NCI-H510A treated with DMSO at 0.1 percent for 48 hours (cell line): ENCODE measurements at regions not wholly inside any gene's neighbourhood (a gene's known extent, or its start where the extent isn't known, plus 50 kb on each side); places are given as distances from the start of the nearest gene placed in this dataset.
"Not testable (repeated sequence)": the region's sequence is repeated elsewhere in the genome, so short reads cannot be mapped to it uniquely, and the experiment has no call there.

ENCODE experiments used
- DNase-seq: peaks from one replicate; lab custom pipeline; 2025; lab: John Stamatoyannopoulos, UW

DNA sequence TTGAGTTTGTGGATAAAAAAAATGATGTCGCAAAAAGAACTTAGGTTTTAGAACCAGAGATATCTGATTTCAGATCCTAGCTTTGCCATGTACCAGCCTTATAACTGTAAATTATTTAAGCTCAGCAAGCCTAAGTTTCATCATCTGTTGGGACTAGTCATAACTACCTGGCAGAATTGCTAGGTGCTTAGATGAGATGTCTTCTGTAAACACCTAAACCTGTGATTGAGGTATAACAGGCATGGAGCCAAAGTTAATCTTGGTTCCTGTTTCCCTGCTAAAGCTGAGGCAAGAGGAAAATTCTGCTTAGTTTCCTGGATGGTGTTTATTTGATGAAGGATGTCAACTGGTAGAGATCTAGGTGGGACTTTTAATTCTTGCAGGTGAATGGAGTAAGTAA lies 331.3 kb upstream of the RBMS3 start:
- DNase-seq: peak; percentile 1

DNA sequence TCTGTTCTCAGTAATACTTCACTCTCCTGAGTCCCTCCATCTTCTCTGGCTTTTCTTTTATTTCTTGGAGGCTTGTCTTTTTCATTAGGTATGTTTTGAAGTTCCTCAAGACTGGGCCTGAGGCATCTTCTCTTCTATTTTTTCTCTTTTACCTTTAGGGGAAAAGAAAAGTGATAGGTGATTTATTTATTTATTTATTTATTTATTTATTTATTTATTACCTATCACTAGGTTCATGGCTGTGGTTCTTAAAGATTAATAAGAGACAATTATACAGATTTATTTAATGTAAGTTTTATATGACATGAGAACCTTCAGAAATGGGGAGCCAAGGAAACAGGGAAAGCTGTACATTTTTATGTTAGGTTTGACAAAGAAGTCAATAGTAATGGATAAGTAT lies 330.3 kb upstream of the RBMS3 start:
- DNase-seq: no peak

DNA sequence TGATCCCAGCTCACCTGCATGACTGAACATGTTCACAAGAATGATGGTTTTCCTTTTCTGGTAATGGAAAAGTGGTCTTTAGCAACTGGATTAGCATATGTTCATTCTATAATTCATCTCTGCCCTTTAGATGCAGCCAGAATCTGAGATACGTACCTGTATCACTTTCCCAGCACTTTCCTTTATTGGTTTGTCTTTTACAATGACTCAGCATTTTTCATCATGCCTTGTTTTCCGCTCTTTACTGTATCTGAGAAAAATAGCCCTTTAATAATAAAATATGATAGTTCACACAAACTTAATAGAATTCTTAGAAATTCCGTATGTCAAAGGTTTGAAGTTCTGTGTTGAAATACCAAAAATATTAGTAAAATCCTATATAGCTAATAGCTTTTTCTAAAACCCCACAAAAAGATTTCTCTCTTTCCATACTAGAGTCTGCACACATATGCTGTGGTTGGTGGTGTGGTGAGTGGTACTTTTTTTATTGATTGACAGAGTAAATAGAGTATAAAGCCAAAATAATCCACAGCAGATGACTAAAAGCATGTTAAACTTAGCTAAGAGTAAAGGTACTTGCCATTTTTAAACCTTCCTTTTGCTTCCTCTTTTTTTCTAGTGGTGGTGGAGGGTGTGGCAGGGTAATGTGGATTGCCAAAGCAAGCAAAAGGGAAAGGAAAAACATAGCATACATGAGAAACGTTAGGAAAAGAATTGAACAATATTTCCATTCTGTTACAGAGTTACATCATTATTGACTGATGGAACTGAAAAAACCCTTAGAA lies 328.9 kb upstream of the RBMS3 start:
- no peak for DNase-seq

DNA sequence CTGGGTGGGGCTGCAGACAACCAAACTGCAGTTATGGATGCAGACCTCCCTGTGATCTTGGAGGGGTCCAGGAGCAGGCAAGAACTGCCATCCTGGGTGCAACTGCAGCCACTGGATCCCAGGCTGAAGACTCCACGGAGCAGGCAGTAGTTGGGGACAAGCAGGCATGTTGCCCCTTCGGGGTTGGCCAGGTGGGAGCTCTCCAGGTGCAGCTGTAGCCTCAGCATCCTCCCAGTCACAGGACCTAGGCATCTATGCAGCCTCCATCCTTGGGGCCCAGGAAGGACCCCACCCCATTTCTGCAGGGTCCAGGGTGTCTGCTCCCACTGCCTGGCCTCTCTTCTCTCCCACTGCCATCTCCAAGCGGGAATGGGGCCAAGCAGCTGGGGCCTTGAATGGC lies 322.2 kb upstream of the RBMS3 start:
- no peak for DNase-seq

DNA sequence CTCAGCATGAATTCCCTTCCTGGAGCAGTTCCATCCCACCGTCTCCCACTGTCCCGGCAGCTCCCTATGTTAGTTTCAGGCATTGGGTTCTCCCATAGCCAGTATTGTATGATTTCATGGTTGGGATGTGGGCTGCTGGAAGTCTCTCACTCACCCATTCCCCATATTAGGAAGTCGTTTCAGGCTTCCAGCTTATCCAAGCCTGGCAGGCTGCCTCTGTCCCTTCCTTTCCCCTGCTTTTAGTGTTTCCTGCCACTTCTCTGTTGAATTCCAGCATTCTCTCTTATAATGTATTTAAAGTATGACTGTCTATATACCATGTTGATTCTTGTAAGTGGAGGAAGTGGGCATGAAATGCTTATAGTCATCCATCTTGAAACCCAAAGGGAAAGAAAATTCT lies 309.7 kb upstream of the RBMS3 start:
- DNase-seq: no peak

DNA sequence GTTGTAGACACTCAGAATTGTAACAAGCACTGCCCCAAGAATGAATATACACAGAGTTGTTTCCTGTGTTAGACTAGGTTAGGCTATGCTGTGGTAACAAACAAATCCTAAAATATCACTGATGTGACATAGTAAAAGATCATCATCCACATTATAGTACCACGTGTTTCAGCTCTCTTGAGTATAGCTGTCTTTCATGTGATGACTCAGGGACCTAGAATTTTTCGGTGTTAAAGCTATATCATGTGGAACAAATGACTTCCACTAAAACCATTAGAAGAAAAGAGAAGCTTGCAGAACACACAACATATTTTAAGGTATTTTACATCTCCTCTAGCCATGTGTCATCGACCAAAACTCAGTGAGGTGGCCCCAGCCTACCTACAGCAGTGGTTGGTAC lies 307.9 kb upstream of the RBMS3 start:
- no peak for DNase-seq

DNA sequence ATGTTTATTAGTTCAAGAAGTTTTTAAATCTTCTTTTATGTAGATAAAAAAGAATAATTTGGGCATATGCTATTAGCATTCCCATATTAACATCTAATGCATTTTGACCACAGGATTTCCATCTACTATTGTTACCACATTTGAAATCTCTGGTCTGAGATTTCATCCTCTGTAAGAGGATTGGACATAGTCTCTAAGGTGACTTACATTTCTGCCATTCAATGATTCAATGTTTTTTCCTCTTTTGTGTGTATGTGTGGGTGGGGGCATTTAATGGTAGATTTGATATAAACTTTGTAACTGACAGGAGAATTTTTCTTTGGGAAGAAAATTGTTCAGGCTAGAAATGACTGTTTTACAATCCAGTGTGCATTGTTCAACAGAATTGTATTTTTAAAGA lies 307.3 kb upstream of the RBMS3 start:
- DNase-seq: no peak

DNA sequence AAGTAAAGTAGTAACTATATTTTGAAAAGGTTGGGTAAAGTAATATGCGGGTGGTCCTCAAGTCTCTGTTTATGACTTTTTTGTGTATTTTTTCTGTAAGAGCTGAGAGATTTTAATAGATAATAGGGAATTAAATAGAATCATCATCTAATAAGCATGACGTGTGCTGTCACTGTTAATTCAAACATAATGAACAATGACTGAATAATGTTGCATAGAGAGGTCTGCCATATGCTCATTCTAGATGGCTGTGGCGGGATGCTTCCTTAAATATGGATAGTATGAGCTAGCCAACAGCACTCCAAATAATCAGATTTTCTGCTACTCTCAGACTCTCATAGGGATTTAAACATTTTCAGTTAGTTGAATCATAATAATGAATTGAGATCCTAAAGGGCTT lies 302.8 kb upstream of the RBMS3 start:
- no peak for DNase-seq

DNA sequence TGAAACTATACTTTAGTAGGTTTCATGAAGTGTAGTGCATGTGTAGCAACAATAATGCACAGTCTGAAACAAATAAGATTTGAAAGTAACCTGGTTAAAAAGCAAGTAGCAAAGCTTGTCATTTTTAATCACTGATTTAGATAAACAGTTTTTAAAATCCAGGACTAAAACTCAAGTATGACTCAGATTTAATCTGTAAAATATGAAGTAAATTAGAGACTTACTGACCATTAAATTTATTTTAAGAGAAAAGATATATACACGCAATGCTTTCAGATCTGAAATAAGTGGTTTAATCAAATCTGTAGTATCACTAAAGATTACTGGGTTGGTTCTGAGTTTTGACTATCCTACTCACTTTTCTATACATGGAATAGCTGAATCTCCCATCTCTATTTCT lies 300.7 kb upstream of the RBMS3 start:
- DNase-seq: no peak

DNA sequence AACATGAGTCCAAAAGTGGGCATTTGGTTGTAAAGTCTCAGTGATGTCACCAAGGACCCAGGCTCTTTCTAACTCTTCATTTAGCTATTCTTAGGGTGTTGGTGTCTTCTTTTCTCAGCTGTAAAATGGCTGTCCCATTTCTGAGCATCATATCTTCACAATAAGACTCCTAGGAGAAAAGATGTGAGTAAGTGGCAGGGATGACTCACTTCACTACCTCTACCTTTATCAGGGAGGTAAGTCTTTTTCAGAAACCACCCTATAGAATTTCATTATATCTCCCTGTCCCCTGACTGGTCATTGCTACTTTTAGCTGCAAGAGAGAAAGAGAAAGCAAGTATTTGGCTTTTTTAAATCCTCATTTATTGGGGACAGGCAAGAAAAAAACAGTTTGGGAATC lies 300.2 kb upstream of the RBMS3 start:
- no peak for DNase-seq

DNA sequence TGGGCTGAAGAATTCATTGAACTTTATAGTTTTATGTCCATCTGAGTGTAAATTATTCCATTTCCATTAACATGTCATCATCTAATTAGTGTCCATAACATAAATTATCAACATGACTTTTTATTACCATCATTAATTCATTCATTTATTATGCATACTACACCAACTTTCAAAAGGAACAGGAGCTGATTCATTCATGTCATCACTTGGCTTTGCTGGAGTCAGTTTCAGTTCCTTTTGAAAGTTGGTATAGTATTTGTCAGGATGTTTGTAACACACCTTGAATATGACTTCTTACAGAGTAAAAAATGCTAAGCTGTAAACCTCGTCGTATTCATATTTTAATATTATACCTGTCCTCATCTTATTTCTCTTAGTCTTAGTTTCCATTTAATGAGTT lies 298.0 kb upstream of the RBMS3 start:
- no peak for DNase-seq

DNA sequence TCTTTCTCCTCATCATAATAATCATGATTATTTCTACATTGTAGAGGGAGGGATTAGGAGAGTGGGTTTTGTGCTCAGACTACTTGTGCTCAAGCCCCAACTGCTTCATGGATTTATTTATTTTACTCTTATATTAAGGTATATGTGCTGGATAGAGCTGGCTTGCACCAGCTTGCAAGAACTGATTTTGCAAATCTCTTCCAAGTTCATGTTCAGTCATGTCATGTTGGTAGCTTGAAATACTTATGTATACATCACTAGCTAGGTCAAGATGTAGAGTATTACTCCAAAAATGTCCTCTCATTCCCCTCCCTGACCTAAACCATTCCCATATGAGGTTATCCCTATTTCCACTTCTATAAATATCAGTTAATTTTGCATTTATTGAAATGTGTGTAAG lies 293.9 kb upstream of the RBMS3 start:
- no peak for DNase-seq

DNA sequence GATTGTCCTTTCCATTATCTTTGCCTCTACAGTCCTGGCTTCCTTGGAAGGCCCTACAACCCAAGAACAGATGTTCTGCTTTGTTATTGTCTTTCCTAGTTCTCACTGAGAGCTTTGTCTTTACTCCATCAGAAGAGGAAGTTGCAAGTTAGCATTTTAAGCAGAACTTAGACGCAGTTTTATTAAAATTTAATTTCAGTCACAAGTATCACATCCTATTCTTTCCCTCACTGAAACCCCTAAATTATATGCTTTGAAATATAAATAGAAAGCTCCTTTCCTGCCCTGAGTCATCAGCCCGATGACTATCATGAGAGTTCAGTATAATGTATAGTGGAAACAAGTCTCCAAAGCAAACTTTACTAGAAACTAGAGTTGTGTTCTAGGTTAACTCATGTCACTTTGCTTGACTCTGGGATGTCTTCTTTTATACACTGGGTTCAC lies 291.2 kb upstream of the RBMS3 start:
- DNase-seq: no peak

DNA sequence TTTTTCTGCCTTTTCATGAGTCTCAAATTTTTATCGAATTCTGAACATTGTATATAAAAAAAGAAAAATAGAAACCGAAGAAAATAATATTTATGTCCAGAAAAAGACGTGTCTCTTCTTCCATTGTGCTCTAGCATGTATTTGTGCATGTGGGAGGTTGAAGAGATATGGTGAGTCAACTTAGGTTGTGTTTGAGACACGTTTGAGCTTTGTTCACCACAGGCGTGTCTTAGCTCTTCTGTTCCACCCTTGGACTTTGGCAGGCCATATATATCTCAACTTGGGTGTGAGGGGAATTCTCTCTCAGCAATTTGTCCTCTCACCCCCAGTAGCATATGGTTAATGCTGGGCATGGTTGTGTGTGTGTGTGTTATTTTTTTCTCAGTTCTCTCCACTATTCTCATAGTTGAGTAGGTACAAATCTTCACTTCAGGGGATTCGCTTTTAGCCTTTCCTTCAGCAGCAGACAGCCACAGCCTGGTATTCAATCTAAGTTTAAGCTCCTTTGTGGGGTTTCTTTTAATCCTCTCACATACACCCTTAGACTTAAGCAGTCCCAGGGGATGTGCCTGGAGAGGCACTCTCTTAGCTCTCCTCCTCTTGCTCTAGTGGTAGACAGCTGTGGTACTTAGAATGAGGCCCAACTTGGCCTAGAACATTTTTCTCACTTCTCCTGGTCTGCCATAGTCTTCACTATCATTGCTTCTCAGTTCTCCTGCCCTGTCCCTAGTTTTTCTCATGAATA lies 286.5 kb upstream of the RBMS3 start:
- no peak for DNase-seq

DNA sequence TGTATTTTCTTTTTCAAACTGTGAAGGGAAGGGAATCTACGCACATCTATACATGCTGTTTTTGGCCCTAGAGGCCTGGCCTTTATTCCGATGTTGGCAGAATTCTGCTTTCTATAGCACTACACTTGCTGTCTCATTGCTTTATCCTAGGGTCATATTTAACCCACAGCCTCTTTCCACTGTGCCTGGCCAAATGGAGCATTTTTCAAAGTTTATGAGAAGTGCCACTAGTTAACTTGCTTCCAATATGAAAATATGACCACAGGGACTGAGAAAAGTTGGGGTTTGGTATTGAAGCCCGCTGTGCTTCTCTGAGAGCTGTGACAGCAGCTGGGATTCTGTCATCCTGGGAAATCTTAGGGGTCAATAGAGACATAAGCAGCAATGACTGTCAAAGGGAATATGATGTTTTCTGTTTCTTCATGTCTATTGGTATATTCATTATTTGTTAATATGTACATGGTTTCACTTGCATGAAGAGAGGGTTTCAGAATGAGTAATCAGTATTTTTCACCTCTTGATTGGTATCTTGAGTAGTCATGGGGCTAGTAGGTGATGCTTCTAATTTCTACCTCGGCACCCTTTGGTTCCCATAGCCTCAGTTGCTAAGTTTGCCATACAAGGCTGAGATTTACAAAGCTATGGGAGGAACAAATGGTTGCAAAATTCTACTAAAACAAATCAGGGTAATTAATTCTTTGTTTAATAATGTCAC lies 275.8 kb upstream of the RBMS3 start:
- no peak for DNase-seq

DNA sequence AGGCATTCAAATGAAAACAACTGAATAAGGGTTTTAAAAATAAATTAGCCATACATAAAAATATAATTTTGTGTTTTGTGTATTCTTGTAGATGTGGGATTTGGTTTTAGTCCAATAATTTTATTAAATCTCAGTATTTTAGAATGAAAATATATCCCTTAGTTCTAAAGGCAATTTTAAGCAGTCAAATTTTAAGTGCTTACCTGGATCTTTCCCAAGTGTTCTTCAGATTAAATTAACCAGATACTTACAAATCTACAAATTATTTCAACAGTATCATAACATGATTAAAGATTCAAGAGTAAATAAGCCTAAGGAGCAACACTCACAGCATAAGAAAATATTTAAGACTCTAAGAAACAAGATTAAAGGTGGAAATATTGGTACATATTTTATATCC lies 275.0 kb upstream of the RBMS3 start:
- no peak for DNase-seq

DNA sequence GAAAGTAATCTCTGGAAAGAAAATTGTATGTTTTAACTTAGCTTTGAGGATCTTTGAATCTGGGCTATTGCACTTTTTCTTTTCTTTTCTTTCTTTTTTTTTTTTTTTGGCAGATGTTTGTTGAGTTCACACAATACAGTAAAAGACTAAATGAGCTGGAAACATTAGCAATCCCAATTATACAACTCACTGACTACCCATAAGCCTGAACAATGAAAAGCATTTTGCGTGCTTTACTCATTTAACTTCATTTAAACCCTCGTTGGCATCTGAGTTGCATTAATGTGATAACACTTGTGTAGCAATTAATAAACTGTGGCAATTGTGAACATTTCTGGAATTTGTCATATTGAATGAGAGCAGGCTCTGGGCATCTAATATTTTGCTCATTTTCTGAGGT lies 269.4 kb upstream of the RBMS3 start:
- no peak for DNase-seq

DNA sequence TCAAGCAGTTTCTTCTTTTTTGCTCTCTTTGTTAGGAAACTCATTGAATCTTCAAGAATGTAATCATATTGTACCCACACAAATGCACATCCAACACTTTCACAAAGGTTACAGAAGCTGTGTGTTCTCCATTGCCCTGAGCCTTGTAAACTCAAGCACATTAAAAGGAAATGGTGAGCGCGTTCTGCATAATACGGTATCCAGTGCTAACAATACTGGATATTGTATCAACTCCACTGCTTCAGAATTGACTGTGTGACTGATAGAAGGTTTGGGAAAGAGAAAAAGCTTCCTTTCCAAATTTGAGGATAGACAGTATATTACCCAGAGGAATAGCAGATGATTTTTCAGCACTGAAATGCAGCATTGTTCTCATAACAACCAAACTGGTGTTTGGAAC lies 268.9 kb upstream of the RBMS3 start:
- DNase-seq: no peak

DNA sequence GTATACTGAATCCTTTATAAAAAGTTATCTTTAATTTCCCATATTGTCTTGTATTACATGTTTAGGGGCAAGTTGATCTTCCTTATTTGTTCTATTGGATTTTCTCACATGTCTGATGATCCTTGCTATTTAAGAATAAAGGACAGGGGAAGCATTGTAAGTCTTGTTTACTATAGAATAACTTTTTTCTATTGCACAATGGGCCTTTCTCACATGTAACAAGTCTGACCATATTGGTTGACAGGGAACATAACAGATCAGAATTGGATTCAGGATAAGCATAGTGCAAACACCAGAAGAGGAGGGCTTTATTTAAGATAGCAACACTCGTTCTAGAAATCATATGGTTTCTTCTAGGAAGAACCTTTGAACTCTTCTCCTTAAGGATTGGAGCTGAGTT lies 257.9 kb upstream of the RBMS3 start:
- no peak for DNase-seq

DNA sequence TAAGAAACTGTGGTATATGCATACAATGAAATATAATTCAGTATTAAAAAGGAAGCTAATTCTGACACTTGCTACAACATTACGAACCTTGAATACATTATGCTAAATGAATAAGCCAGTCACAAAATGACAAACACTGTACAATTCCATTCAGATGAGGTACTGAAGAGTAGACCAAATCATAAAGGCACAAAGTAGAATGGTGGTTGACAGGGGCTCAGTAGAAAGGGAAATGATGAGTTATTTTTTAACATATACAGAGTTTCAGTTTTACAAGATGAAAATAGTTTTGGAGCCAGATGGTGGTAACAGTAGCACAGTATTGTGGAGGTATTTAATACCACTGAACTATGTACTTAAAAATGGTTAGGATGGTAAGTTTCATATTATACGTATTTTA lies 254.6 kb upstream of the RBMS3 start:
- DNase-seq: no peak

DNA sequence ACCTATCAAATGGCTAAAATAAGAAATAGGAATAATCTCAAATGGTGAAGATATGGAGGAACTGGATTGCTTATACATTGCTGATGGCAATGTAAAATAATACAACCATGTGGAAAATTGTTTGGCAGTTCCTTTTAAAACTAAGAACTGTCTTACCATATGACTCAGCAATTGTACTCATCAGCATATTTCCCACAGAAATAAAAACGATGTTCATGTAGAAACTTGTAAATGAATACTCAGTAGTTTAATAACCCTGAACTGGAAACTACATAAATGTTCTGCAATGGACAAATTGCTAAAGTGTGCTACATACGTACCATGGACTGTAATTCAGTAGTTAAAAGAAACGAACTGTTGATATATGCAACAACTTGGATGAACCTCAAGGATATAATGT lies 253.9 kb upstream of the RBMS3 start:
- no peak for DNase-seq

DNA sequence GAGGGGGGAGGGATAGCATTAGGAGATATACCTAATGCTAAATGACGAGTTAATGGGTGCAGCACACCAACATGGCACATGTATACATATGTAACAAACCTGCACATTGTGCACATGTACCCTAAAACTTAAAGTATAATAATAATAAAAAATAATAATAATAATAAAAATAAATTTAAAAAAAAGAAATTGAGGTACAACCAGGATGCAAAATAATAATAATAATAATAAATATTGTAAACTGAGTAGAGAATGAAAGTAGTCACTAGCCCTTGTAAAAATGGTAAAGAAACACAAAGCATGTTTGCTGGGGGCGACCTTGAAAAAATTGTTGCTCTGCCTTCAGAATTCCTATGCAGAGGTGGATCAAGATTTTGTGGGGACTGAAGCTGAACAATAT lies 249.7 kb upstream of the RBMS3 start:
- DNase-seq: not testable (repeated sequence)

DNA sequence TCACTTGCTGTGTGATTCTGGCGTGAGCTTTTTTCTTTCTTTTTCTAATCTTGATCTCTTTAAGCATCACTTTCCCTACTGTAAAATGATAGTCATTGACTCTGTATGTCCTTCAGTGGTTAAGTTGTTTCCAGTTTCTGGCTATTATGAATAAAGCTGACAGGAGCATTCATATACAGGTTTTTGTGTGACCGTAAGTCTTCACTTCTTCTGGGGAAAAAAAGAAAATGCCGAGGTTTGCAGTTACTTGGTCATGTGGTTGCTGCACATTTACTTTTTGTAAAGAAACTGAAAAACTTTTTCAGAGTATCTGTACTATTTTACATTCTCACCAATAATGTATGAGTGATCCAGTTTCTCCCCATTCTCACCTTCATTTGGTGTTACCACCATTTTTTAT lies 247.4 kb upstream of the RBMS3 start:
- DNase-seq: no peak
